ENCODE measurements at regions not wholly inside any gene's neighbourhood (a gene's known extent, or its start where the extent isn't known, plus 50 kb on each side); places are given as distances from the start of the nearest gene placed in this dataset.

DNA sequence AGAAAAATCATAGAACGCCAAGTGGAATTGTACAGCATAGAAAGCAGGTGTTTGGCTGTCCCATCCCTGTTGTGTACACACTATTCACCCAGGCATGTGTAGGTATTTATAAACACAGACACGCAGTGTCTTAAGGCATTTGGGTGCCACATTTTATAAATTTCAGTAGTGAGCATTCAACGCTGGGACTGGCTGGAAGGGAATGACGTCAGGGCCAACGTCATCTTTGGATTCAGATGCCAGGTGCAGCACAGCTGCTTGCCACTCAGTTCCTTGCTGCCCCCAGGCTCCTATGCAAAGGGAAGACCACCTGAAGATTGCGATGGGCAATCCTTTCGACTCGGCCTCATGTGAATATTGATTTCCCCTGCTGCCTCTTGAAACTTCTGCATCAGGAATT lies 461.7 kb upstream of the SOX11 start:
- Histone ChIP-seq H3K4me3 (no peak overlapping the region), H4K20me1 (ENCODE audit: insufficient read depth) (no peaks in the 10 kb centered on the region), H3K27me3 (ENCODE audit: insufficient read depth, low read depth) (no peaks in the 10 kb centered on the region), H3K4me2 (no peak overlapping the region), H3K79me2 (ENCODE audit: low read depth) (no peaks in the 10 kb centered on the region), H3K4me1 (replicated peaks; ENCODE audit: insufficient read depth) (no peaks in the 10 kb centered on the region), H3K9me2 (ENCODE audit: insufficient read depth) (no peaks in the 10 kb centered on the region), H3K9me3 (ENCODE audit: insufficient read depth, low read depth) (no peaks in the 10 kb centered on the region), H2AFZ (no peak overlapping the region), H3K27ac (no peak overlapping the region), H3K36me3 (ENCODE audit: low read depth) (no peaks in the 10 kb centered on the region), H3F3A (ENCODE audit: insufficient read depth, low read depth) (no peaks in the 10 kb centered on the region)
- no peak for DNase-seq
- intact Hi-C loops (cut with micrococcal nuclease; ENCODE audit: unreplicated experiment): no loop called here
- TF ChIP-seq CTCF (conservative IDR thresholded peaks at IDR 0.05) (no peak), EZH2 (IDR thresholded peaks at IDR 0.05; ENCODE audit: low read depth) (no peak)
- ChIA-PET POLR2A (ENCODE audit: unreplicated experiment) (no interaction called here), CTCF (no interaction called here)
- BruUV-seq (replicated peaks): no TSS peak

DNA sequence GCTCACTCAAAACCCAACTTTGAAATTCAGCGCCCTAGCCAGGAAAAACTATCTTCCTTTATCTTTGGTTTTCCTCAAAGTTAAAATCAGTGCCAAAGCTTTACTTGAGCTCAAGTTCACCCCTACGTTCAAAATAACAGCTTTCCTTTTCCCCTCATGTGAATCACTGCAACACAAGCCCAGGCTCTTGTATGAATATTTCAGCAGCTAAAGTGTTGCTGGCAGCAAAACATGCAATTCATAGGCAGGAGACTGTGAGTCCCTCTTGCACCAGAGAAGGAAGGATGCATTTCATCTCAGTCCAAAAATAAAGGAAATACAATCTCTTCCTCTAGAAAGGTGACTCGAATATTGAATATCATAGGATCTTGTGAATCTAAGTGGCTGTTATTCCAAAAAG lies 461.3 kb upstream of the SOX11 start:
- POLR2A ChIA-PET (ENCODE audit: unreplicated experiment): no interaction called here
- H3K4me1 ChIP-seq (replicated peaks; ENCODE audit: insufficient read depth): no peaks in the 10 kb centered on the region
- no peak overlapping the region for H2AFZ ChIP-seq
- DNase-seq: no peak
- no TSS peak for BruUV-seq (replicated peaks)
- H3K79me2 ChIP-seq (ENCODE audit: low read depth): no peaks in the 10 kb centered on the region
- H3K9me2 ChIP-seq (ENCODE audit: insufficient read depth): no peaks in the 10 kb centered on the region
- H3K27ac ChIP-seq: no peak overlapping the region
- no peak for TF ChIP-seq EZH2 (IDR thresholded peaks at IDR 0.05; ENCODE audit: low read depth)
- no peak for TF ChIP-seq CTCF (conservative IDR thresholded peaks at IDR 0.05)
- no peaks in the 10 kb centered on the region for H3F3A ChIP-seq (ENCODE audit: insufficient read depth, low read depth)
- H3K27me3 ChIP-seq (ENCODE audit: insufficient read depth, low read depth): no peaks in the 10 kb centered on the region
- no peaks in the 10 kb centered on the region for H3K36me3 ChIP-seq (ENCODE audit: low read depth)
- no peaks in the 10 kb centered on the region for H4K20me1 ChIP-seq (ENCODE audit: insufficient read depth)
- H3K4me2 ChIP-seq: no peak overlapping the region
- H3K9me3 ChIP-seq (ENCODE audit: insufficient read depth, low read depth): no peaks in the 10 kb centered on the region
- CTCF ChIA-PET: no interaction called here
- intact Hi-C loops (cut with micrococcal nuclease; ENCODE audit: unreplicated experiment): no loop called here
- H3K4me3 ChIP-seq: no peak overlapping the region

DNA sequence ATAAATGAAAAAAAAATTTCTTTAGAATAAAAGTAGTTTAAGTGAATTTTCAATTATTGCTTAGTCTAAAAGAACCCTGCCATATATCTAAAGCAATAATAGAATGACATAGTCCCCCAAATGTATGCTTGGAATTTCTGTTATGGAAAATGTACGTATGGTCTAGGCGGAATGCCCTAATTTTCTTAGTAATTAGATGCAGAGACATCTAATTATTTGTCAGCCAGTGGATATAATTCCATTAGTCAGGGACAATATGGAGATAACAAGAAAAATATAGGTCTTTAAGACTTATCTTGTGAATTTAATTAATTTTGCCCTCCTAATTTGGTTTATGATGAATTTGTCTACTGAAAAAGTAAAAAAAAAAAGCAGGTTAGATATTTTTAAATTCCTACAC lies 460.9 kb upstream of the SOX11 start:
- H3K9me2 ChIP-seq (ENCODE audit: insufficient read depth): no peaks in the 10 kb centered on the region
- H3K79me2 ChIP-seq (ENCODE audit: low read depth): no peaks in the 10 kb centered on the region
- no peak overlapping the region for H2AFZ ChIP-seq
- H3K4me3 ChIP-seq: no peak overlapping the region
- no peaks in the 10 kb centered on the region for H3K9me3 ChIP-seq (ENCODE audit: insufficient read depth, low read depth)
- no peak overlapping the region for H3K27ac ChIP-seq
- intact Hi-C loops (cut with micrococcal nuclease; ENCODE audit: unreplicated experiment): no loop called here
- no peak for DNase-seq
- H3K4me1 ChIP-seq (replicated peaks; ENCODE audit: insufficient read depth): no peaks in the 10 kb centered on the region
- TF ChIP-seq CTCF (conservative IDR thresholded peaks at IDR 0.05) (no peak), EZH2 (IDR thresholded peaks at IDR 0.05; ENCODE audit: low read depth) (no peak)
- ChIA-PET POLR2A (ENCODE audit: unreplicated experiment) (no interaction called here), CTCF (no interaction called here)
- H3K36me3 ChIP-seq (ENCODE audit: low read depth): no peaks in the 10 kb centered on the region
- no peaks in the 10 kb centered on the region for H3K27me3 ChIP-seq (ENCODE audit: insufficient read depth, low read depth)
- no peaks in the 10 kb centered on the region for H3F3A ChIP-seq (ENCODE audit: insufficient read depth, low read depth)
- BruUV-seq (replicated peaks): no TSS peak
- H4K20me1 ChIP-seq (ENCODE audit: insufficient read depth): no peaks in the 10 kb centered on the region
- no peak overlapping the region for H3K4me2 ChIP-seq
